GM12891 (cell line): ENCODE measurements at regions not wholly inside any gene's neighbourhood (a gene's known extent, or its start where the extent isn't known, plus 50 kb on each side); places are given as distances from the start of the nearest gene placed in this dataset.

Experiments used
- DNase-seq: peaks from one replicate; pipeline ENCODE4 v3.0.0; 2011; ENCODE audit warnings: low spot score; ENCODE audit not compliant: insufficient read length
- FAIRE-seq: peaks from 2 replicates; lab custom pipeline; 2011; peaks lifted over from hg19 to GRCh38; lab: Jason Lieb, UNC
- PAX5 ChIP-seq: IDR thresholded peaks from 2 replicates; pipeline ENCODE4 v1.6.1; 2011; ENCODE audit warnings: low read length, moderate library complexity, mild to moderate bottlenecking; ENCODE audit not compliant: insufficient read depth, severe bottlenecking
- POLR2A ChIP-seq: IDR thresholded peaks from 2 replicates; pipeline ENCODE4 v1.6.1; 2011; ENCODE audit warnings: low read depth, low read length, control low read depth
- POLR2AphosphoS5 ChIP-seq: IDR thresholded peaks from 2 replicates; pipeline ENCODE4 v1.6.1; 2011; ENCODE audit warnings: low read depth, low read length, control low read depth
- POU2F2 ChIP-seq: IDR thresholded peaks from 2 replicates; pipeline ENCODE4 v1.6.1; 2011; ENCODE audit warnings: low read depth, mild to moderate bottlenecking, control low read depth, low read length, moderate library complexity
- SPI1 ChIP-seq: IDR thresholded peaks from 2 replicates; pipeline ENCODE4 v1.6.1; 2011; ENCODE audit warnings: low read depth, low read length, control low read depth
- TAF1 ChIP-seq: IDR thresholded peaks from 2 replicates; pipeline ENCODE4 v1.6.1; 2011; ENCODE audit warnings: low read depth, low read length, control low read depth

GRCh38 chr3:171940151-171940649 is 97.1 kb downstream of the TMEM212 start:
- FAIRE-seq = no peak
- TF ChIP-seq POU2F2 (no peak), POLR2A (no peak), PAX5 (no peak), SPI1 (no peak), TAF1 (no peak), POLR2AphosphoS5 (no peak)
- no peak for DNase-seq

DNA sequence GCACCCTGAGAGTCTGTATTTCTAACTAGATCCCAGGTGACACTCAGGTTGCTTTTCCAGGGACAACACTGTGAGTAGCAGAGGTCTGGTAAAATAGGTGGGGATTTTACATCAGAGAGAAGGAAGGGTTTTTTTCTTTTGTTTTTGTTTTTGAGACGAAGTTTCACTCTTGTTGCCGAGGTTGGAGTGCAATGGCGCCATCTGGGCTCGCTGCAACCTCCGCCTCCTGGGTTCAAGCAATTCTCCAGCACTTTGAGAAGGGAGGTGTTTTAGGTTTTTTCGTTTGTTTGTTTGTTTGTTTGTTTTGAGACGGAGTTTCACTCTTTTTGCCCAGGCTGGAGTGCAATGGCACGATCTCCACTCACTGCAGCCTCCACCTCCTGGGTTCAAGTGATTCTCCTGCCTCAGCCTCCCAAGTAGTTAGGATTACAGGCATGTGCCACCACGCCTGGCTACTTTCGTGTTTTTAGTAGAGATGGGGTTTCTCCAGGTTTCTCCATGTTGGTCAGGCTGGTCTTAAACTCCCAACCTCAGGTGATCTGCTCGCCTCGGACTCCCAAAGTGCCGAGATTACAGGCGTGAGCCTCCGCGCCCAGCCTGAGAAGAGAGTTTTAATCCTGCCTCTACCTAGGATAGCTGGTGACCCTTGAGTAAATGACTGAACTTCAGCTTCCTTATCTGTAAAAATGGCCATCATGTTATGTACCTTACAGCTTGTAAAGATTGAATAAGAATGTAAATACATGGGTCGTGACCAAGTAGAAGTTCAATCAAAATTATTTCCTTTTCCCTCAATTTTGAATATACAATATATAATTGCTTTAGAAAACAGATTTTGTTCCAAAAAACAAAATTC is 95.9 kb upstream of the FNDC3B start:
- DNase-seq (no peak), FAIRE-seq (no peak)
- TF ChIP-seq POLR2AphosphoS5 (no peak), POLR2A (no peak), SPI1 (no peak), POU2F2 (no peak), TAF1 (no peak), PAX5 (no peak)

DNA sequence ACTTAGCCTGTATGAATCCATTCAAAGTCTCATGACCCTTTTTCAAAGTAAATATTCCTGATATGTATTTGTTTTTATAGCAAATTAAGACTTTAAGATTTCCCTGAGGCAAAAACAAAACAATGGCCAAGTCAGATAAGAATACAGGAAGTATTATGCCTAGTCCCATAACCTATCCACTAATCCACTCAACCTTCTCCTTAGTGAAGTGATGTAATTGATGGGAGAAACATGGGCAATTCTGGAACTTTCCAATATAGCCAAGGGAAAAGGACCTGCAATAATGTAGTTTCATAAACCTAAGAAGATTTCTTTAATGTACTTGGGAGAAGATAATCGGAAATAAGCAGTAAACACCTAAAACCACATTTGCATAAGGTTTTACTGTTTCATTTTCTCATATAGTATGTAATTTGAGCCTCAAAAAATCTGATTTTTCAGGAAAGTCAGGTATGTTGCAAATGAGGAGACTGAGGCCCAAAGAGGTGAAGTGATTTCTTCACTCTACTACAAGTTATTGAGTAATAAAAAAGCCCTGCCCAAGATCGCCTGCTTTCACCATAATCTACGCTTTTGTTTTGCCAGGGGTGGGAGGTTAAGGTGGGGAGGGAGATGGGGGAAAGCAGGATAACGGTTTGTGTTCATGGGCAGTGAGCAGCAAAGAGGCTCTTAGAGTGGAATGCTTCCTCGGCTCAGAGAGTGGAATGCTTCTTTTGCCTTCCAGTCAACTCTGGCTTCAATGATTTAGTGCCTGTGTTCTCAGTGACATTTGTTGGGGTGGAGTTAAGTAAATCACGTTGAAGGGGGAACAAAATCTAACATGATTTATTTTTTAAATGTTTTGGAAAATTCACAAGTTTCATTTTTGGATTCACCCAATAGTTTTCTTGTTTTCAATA is 95.0 kb upstream of the FNDC3B start:
- no peak for FAIRE-seq
- DNase-seq = no peak
- TF ChIP-seq TAF1 (no peak), POU2F2 (no peak), SPI1 (no peak), POLR2A (no peak), POLR2AphosphoS5 (no peak), PAX5 (no peak)

GRCh38 chr3:171948674-171949073 is 90.7 kb upstream of the FNDC3B start:
- no peak for DNase-seq
- no peak for TF ChIP-seq SPI1
- TF ChIP-seq POLR2A = no peak
- no peak for TF ChIP-seq POU2F2
- no peak for TF ChIP-seq PAX5
- no peak for TF ChIP-seq TAF1
- no peak for TF ChIP-seq POLR2AphosphoS5
- no peak for FAIRE-seq

DNA sequence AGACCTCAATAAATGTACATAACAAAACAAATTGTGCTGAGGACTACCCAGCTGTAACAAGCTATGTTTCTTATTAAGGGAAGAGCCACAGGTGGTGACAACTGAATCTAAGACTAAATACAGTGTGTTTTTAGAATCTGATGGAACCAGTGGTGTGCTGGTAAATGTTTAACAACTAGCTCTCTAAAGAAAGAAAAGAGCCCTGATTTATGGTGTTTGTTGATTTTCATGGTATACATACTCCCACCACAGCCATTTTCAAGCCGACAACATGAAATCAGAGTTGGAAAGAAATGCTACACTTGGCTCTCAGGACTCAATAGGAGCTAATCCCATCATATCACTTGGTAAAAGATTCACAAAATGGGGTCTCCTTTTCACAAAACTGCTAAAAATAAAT is 89.8 kb upstream of the FNDC3B start:
- TF ChIP-seq SPI1 (no peak), POU2F2 (no peak), POLR2AphosphoS5 (no peak), PAX5 (no peak), TAF1 (no peak), POLR2A (no peak)
- DNase-seq (no peak), FAIRE-seq (no peak)

- no peak for DNase-seq
- no peak for FAIRE-seq
- TF ChIP-seq POLR2A = no peak
- TF ChIP-seq POU2F2 = no peak
- no peak for TF ChIP-seq POLR2AphosphoS5
- no peak for TF ChIP-seq SPI1
- no peak for TF ChIP-seq PAX5
- TF ChIP-seq TAF1 = no peak
These were observed 89.0 kb upstream of the FNDC3B start for GRCh38 chr3:171950373-171950772.

DNA sequence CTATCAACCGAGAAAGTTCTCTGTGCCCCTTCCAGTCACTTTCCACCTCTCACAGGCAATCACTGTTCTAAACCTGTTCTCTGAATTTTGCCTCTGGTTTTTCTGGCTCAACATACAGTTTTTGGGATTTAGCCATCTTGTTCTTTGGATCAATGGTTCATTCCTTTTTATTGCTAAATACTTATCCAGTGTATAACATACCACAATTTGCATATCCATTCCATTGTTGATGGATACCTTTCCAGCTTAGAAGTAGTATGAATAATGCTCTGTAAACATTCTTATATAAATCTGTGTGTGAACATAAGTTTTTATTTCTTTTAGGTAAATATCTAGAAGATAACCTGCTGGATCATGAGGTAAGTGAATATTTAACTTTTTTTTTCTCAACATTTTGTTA is 87.8 kb upstream of the FNDC3B start:
- DNase-seq (no peak), FAIRE-seq (no peak)
- TF ChIP-seq POLR2A (no peak), PAX5 (no peak), SPI1 (no peak), TAF1 (no peak), POLR2AphosphoS5 (no peak), POU2F2 (no peak)

GRCh38 chr3:171953301-171954022 is 85.9 kb upstream of the FNDC3B start:
- FAIRE-seq = no peak
- DNase-seq = no peak
- no peak for TF ChIP-seq PAX5
- TF ChIP-seq POLR2AphosphoS5 = no peak
- TF ChIP-seq TAF1 = no peak
- TF ChIP-seq POU2F2 = no peak
- TF ChIP-seq POLR2A = no peak
- no peak for TF ChIP-seq SPI1
